HG02571 (cell line): ENCODE measurements at regions not wholly inside any gene's neighbourhood (a gene's known extent, or its start where the extent isn't known, plus 50 kb on each side); places are given as distances from the start of the nearest gene placed in this dataset.

Experiments used
- ATAC-seq: cut with Tn5 transposase; IDR thresholded peaks from one replicate; pipeline ENCODE4 v1.9.1; 2021; ENCODE audit warnings: mild to moderate bottlenecking, moderate library complexity; ENCODE audit not compliant: unreplicated experiment

GRCh38 chrX:122501652-122502051 is 682.4 kb upstream of the GRIA3 start:
- no peak for ATAC-seq

- no peak for ATAC-seq
These were observed 680.1 kb upstream of the GRIA3 start for GRCh38 chrX:122504026-122504425.

GRCh38 chrX:122512561-122513072 is 671.5 kb upstream of the GRIA3 start:
- ATAC-seq, result no peak

- no peak for ATAC-seq
These were observed 666.3 kb upstream of the GRIA3 start for GRCh38 chrX:122517786-122518185.

GRCh38 chrX:122545778-122546177 is 638.3 kb upstream of the GRIA3 start:
- no peak for ATAC-seq

- ATAC-seq, result no peak
These were observed 637.8 kb upstream of the GRIA3 start for GRCh38 chrX:122546269-122546668.

GRCh38 chrX:122552286-122552800 is 631.7 kb upstream of the GRIA3 start:
- ATAC-seq, result no peak

GRCh38 chrX:122555925-122556324 is 628.2 kb upstream of the GRIA3 start:
- no peak for ATAC-seq

- ATAC-seq, result no peak
These were observed 618.1 kb upstream of the GRIA3 start for GRCh38 chrX:122565952-122566351.

GRCh38 chrX:122566401-122566800 is 617.7 kb upstream of the GRIA3 start:
- ATAC-seq, result no peak

- ATAC-seq, result no peak
These were observed 616.2 kb upstream of the GRIA3 start for GRCh38 chrX:122567911-122568310.

- ATAC-seq, result no peak
These were observed 611.6 kb upstream of the GRIA3 start for GRCh38 chrX:122572461-122572860.

GRCh38 chrX:122579036-122579435 is 605.0 kb upstream of the GRIA3 start:
- no peak for ATAC-seq

- no peak for ATAC-seq
These were observed 604.6 kb upstream of the GRIA3 start for GRCh38 chrX:122579526-122579925.

- ATAC-seq, result no peak
These were observed 601.7 kb upstream of the GRIA3 start for GRCh38 chrX:122582280-122582974.

- ATAC-seq, result no peak
These were observed 601.1 kb upstream of the GRIA3 start for GRCh38 chrX:122582975-122583305.

GRCh38 chrX:122583551-122583950 is 600.5 kb upstream of the GRIA3 start:
- no peak for ATAC-seq

GRCh38 chrX:122584981-122585380 is 599.1 kb upstream of the GRIA3 start:
- no peak for ATAC-seq

- no peak for ATAC-seq
These were observed 597.2 kb upstream of the GRIA3 start for GRCh38 chrX:122586831-122587230.

GRCh38 chrX:122591546-122591945 is 592.5 kb upstream of the GRIA3 start:
- no peak for ATAC-seq

GRCh38 chrX:122596998-122597397 is 587.1 kb upstream of the GRIA3 start:
- ATAC-seq, result no peak

GRCh38 chrX:122622795-122623194 is 561.3 kb upstream of the GRIA3 start:
- ATAC-seq, result no peak

- no peak for ATAC-seq
These were observed 558.8 kb upstream of the GRIA3 start for GRCh38 chrX:122625239-122625638.
